Activated T-cell treated with anti-CD3 and anti-CD28 coated beads, Interleukin-2, amount 50 U/mL, for 72 hours (primary cell): ENCODE measurements at regions not wholly inside any gene's neighbourhood (a gene's known extent, or its start where the extent isn't known, plus 50 kb on each side); places are given as distances from the start of the nearest gene placed in this dataset.

Experiments used
- ATAC-seq, 2 donors: fragments of 150-1000 bp; cut with Tn5 transposase; replicated peaks in 1 of 2; 2 replicates each; pipeline ENCODE4 v1.10.0; 2021; ENCODE audit warnings: moderate library complexity in 2 of 2, mild to moderate bottlenecking in 1 of 2
- DNase-seq, 2 donors: peaks; one replicate each; pipeline ENCODE4 v3.0.0; 2021 to 2022; ENCODE audit warnings: mixed read lengths in 1 of 2
- H3K27ac Mint-ChIP-seq: one replicate; pipeline ENCODE4 v1.8.0; 2022; ENCODE audit warnings: mild to moderate bottlenecking, moderate library complexity, mixed read lengths
- H3K27me3 Mint-ChIP-seq: one replicate; pipeline ENCODE4 v1.8.0; 2022; ENCODE audit warnings: low read depth, mixed read lengths
- H3K36me3 Mint-ChIP-seq, 2 donors: one replicate each; pipeline ENCODE4 v1.8.0; 2022; ENCODE audit warnings: mixed read lengths in 2 of 2, mild to moderate bottlenecking in 1 of 2; ENCODE audit not compliant: insufficient read depth in 2 of 2
- H3K4me1 Mint-ChIP-seq: one replicate; pipeline ENCODE4 v1.8.0; 2022; ENCODE audit warnings: low read depth, mixed read lengths
- H3K4me3 Mint-ChIP-seq, 2 donors: one replicate each; pipeline ENCODE4 v1.8.0; 2022; ENCODE audit warnings: mild to moderate bottlenecking in 2 of 2, mixed read lengths in 2 of 2, moderate library complexity in 2 of 2
- H3K9me3 Mint-ChIP-seq, 2 donors: one replicate each; pipeline ENCODE4 v1.8.0; 2022; ENCODE audit warnings: mixed read lengths in 2 of 2

DNA sequence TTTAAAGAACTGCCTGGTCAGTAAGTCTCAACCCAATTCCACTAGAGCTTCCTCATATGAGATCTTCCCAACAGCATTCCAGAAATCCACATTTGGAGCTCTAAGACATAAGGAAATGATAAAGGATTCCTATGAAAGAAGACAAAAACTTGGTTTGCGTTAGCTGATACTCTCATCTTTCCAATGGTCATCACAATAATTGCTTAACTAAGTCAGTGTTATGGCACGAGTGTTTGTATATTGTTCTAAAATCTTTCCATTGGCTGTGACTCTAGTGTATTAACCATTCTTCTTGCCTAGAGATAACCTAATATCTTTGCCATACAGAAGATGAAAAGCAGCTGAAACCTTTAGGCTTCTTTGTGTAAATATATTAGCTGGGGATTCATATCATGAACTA is 289.0 kb downstream of the SNX13 start:
- Mint-ChIP-seq H3K27ac (no peak overlapping the region), H3K9me3 (no peaks in the 10 kb centered on the region), H3K36me3 (no peaks in the 10 kb centered on the region), H3K4me1 (no peaks in the 10 kb centered on the region), H3K27me3 (peaks cover 14% of the 10 kb centered on the region), H3K4me3 (no peak overlapping the region)
- DNase-seq = no peak
- ATAC-seq = no peak

DNA sequence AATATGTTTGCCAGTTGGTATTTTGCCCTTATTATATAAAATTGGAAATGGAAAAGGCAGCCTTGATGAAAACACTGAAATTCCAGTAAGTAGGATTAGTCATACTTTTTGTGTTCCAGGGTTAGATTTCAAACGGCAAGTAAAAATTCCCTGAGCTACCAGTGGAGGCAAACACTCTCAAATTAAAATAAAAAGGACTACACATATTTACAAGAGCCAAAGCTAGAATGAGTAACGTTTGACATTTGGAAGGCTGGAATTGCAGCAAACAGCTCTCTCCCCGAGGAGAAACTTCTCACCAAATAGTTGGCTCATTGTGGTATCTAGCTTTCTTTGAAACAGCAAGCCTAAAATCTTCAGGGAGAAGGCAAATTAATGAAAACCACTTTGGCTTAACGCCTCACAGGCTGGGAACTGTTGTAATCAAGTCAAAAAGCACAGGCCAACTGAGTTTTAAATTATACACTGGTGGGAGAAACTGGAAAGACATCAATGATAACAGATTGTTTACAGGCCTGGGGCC is 288.4 kb downstream of the SNX13 start:
- no peaks in the 10 kb centered on the region for H3K36me3 Mint-ChIP-seq
- no peaks in the 10 kb centered on the region for H3K9me3 Mint-ChIP-seq
- ATAC-seq (no peak), DNase-seq (no peak)
- H3K4me1 Mint-ChIP-seq = no peaks in the 10 kb centered on the region
- no peak overlapping the region for H3K4me3 Mint-ChIP-seq
- no peak overlapping the region for H3K27ac Mint-ChIP-seq
- peaks cover 14% of the 10 kb centered on the region for H3K27me3 Mint-ChIP-seq

DNA sequence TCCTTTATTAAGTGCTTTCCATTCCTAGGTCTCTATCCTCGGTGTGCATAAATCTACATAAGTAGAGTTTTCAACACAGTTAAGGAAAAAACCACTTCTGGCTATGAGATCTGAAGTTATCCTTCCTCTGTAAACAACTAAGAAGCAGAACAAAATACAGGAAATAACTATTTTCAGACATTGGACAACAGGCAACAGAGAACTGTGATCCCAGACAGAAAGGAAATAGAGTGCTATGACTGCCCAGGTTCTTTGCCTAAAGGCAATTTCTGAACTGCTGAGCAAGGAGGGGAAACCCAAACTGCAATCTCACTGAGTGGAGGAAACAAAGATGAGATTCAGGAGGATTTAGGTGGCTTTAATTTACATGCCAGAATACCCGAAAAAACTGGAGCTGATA is 285.4 kb downstream of the SNX13 start:
- Mint-ChIP-seq H3K9me3 (no peaks in the 10 kb centered on the region), H3K4me3 (no peak overlapping the region), H3K36me3 (no peaks in the 10 kb centered on the region)

DNA sequence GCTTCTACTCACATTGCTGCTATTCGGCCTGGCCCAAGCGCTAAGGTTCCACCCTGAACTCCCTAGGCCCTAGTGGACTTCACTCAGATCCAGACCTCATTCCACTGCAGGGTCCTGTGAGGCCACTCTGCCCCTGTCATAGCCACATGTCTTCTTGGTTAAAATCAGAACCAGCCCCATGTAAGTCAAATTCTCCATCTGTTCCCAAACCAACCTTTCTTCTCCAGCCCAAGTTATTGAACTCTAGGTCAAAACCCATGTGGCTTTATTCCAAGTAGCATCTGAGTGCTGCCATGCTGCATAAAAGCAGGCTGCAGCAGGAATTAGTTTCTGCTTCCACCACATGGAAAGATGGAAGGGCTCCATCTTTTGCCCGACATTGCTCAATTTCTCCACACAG is 281.2 kb downstream of the SNX13 start:
- H3K9me3 Mint-ChIP-seq = no peaks in the 10 kb centered on the region
- no peak overlapping the region for H3K27ac Mint-ChIP-seq
- no peak overlapping the region for H3K4me3 Mint-ChIP-seq
- no peaks in the 10 kb centered on the region for H3K36me3 Mint-ChIP-seq
- no peak for ATAC-seq
- DNase-seq = no peak
- no peaks in the 10 kb centered on the region for H3K27me3 Mint-ChIP-seq
- H3K4me1 Mint-ChIP-seq = no peaks in the 10 kb centered on the region

More for the DNA sequence above, 285.4 kb downstream of the SNX13 start:
- H3K27me3 Mint-ChIP-seq = peaks cover 7% of the 10 kb centered on the region
- no peak overlapping the region for H3K27ac Mint-ChIP-seq
- DNase-seq (no peak), ATAC-seq (no peak)
- H3K4me1 Mint-ChIP-seq = no peaks in the 10 kb centered on the region

DNA sequence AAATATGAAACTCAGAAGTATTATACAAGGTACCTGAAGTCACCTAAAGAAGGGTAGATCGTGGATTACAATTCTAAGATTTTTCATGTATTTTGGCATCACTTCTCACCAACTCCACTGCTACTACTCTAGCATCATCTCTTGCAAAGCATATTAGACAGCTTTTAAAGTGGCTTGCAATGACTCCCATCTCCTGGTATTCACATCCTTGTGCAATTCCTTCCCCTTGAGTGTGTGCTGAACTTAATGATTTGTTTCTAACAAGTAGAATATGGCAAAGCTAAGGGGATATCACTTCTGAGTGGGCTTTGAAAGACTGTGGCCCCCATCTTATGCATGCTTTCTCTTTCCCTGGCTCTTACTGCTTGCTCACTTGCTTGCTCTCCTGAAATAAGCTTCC is 280.2 kb downstream of the SNX13 start:
- Mint-ChIP-seq H3K9me3 (no peaks in the 10 kb centered on the region), H3K4me3 (no peak overlapping the region)

DNA sequence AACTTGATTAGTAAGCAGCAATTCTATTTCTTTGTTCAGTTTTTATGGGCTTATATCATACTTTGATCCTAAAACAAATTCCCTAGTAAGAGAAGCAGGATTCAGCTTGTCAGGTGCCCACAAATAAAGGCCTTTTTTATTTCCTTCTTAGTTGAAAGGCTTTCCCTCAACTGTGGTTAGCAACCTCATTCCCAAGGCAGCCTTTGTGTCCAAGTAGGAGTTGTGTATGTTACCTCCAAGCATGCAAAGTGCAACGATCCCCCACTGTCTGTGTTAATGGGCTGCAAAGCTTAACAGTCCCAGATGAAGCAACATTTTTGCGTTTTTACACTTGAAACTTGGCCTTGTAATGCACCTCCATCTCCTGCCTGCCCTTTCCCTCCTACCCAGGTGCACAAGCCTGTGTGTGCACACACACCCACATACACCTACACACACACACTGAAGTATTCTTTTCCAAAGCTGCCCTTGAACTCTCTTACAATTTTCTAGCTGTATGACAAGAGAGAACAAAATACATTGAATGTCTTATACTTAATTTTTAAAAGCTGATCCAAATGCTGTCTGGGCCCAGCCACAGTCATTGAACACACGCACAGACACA is 278.2 kb downstream of the SNX13 start:
- Mint-ChIP-seq H3K4me3 (no peak overlapping the region), H3K4me1 (no peaks in the 10 kb centered on the region), H3K27ac (no peak overlapping the region), H3K27me3 (no peaks in the 10 kb centered on the region), H3K36me3 (no peaks in the 10 kb centered on the region), H3K9me3 (no peaks in the 10 kb centered on the region)
- ATAC-seq (no peak), DNase-seq (no peak)

More for the DNA sequence above, 280.2 kb downstream of the SNX13 start:
- no peak for ATAC-seq
- Mint-ChIP-seq H3K36me3 (no peaks in the 10 kb centered on the region), H3K27me3 (no peaks in the 10 kb centered on the region), H3K27ac (no peak overlapping the region), H3K4me1 (no peaks in the 10 kb centered on the region)
- DNase-seq = no peak

DNA sequence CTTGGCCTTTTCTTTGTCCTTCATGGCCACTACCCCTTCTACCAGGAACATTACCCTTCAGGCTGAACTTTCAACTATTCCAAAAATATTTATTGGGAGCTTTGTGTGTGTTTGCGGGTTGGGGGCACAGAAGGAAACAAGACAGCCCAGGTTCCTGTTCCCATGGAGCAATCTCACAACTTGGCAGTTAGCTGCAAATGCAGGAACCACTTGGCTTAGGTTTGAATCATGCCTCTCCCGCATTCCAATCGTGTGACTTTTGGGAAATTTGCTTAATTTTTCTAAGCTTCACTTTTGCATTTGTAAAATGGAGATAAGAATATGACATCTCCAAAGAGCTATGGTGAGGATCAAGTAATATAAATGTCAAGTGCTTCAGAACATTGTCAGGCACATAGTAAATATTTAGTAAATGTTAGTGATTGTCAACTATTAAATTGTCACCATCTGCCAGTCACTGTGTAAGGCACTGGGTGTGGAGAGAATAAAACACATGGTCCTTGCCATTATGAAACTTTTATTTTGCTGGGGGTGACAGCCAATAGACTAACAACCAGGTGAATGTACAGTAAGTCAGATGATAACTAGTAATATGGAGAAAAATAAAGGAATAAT is 277.1 kb downstream of the SNX13 start:
- H3K27me3 Mint-ChIP-seq = no peaks in the 10 kb centered on the region
- no peaks in the 10 kb centered on the region for H3K4me1 Mint-ChIP-seq
- DNase-seq (no peak), ATAC-seq (no peak)
- no peak overlapping the region for H3K4me3 Mint-ChIP-seq
- no peak overlapping the region for H3K27ac Mint-ChIP-seq
- no peaks in the 10 kb centered on the region for H3K9me3 Mint-ChIP-seq
- H3K36me3 Mint-ChIP-seq = no peaks in the 10 kb centered on the region

DNA sequence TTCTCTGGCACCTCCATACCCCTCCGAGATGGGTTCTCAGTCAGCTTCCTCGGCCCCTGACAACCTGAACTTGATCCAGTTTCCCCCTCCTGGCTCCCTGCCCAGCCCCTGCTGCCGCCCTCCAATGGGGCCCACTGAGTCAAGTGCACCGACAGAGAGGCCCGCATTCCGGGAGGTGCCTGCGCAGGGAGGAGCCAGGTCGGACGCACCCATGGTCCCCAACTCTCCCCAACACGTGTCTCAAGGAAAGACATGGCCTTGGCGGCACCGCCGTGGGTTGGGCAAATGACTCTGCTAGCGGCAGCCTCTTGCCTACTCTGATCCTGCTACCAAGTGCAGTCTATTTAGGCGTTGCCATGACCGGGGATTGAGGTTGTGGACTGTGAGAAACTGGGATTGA is 275.3 kb downstream of the SNX13 start:
- Mint-ChIP-seq H3K9me3 (no peaks in the 10 kb centered on the region), H3K27ac (no peak overlapping the region), H3K36me3 (no peaks in the 10 kb centered on the region), H3K4me3 (no peak overlapping the region), H3K27me3 (peaks cover 5% of the 10 kb centered on the region), H3K4me1 (no peaks in the 10 kb centered on the region)
- ATAC-seq (no peak), DNase-seq (no peak)

DNA sequence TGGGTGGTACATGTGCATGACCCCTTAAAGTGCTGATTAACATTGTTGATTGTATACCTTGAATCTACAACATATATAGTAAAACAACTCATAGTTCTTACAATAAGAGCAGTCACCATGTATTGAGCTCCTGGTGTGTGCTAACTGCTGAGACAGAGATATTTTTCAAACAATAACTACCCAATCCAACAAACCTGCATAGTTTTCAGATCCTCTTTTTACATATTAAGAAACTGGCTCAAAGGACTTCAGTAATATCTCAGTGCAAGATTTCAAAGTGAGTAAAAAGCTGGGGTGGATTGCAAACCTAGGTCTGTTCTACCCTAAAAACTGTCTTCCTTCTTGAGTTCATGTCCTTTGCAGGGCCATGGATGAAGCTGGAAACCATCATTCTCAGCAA is 272.2 kb downstream of the SNX13 start:
- Mint-ChIP-seq H3K9me3 (no peaks in the 10 kb centered on the region), H3K4me1 (no peaks in the 10 kb centered on the region), H3K27me3 (peaks cover 5% of the 10 kb centered on the region), H3K36me3 (no peaks in the 10 kb centered on the region), H3K4me3 (no peak overlapping the region), H3K27ac (no peak overlapping the region)
- DNase-seq (no peak), ATAC-seq (no peak)

DNA sequence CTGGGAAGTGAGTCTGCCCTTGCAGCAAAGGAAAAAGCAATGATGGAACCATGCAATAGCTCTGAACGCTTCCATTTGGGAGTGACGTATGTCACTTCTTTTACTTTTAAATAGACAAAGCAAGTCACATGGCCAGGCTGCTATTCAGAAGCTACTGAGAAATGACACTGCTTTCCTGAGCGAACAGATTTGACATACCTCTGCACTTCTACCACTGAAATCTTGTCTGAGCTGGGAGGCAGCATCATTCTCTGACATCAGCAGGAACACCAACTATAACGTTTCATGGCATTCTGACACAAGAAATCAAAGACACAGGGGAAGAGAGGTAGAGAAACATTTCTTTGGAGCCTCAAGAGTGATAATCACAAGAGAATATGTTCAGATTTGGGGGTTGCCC is 271.1 kb downstream of the SNX13 start:
- H3K36me3 Mint-ChIP-seq = no peaks in the 10 kb centered on the region
- H3K4me3 Mint-ChIP-seq = no peak overlapping the region
- H3K4me1 Mint-ChIP-seq = no peaks in the 10 kb centered on the region
- ATAC-seq (no peak), DNase-seq (no peak)
- H3K27ac Mint-ChIP-seq = no peak overlapping the region
- H3K27me3 Mint-ChIP-seq = peaks cover 5% of the 10 kb centered on the region
- H3K9me3 Mint-ChIP-seq = no peaks in the 10 kb centered on the region

DNA sequence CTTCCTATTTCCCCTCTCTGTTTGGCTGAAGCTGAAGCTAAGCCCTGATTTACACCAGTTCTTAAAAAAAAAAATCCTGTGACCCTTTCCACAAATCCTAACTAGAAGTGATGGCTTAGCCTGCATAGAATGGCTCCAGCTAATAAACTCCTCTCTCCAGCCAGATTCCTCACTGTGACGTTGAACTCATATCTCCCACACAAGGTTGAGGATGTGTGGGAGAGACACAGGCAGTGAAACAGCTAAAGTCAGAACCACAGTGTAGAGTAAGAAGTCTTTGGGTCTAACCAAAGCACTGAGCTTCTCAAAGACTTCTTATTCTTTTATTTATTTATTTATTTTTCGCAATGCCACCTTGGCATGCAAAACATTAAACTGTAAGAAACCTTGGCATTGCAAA is 268.3 kb downstream of the SNX13 start:
- Mint-ChIP-seq H3K4me3 (no peak overlapping the region), H3K9me3 (no peaks in the 10 kb centered on the region), H3K4me1 (no peaks in the 10 kb centered on the region), H3K27me3 (peaks cover 5% of the 10 kb centered on the region), H3K36me3 (no peaks in the 10 kb centered on the region), H3K27ac (no peak overlapping the region)
- ATAC-seq (no peak), DNase-seq (no peak)

DNA sequence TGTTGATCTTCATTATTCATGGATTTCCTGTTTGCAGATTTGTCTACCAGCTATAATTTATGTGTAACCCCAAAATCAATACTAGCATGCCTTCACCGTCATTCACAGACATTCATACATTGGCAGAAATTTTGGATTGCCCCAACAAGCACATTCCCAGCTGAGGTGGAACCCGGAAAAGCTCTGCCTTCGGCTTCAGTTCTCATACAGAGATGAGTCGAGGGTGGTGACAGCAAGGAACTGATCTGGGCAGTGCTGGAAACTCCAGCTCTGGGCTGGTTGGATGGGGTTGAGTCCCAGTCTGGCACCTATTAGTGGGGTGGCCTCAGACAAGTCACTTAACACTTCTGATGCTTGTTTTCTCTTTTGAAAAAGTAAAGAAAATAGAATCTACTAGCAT is 267.5 kb downstream of the SNX13 start:
- Mint-ChIP-seq H3K4me3 (no peak overlapping the region), H3K36me3 (no peaks in the 10 kb centered on the region), H3K27ac (no peak overlapping the region), H3K4me1 (no peaks in the 10 kb centered on the region), H3K27me3 (peaks cover 5% of the 10 kb centered on the region), H3K9me3 (no peaks in the 10 kb centered on the region)
- DNase-seq (no peak), ATAC-seq (no peak)

DNA sequence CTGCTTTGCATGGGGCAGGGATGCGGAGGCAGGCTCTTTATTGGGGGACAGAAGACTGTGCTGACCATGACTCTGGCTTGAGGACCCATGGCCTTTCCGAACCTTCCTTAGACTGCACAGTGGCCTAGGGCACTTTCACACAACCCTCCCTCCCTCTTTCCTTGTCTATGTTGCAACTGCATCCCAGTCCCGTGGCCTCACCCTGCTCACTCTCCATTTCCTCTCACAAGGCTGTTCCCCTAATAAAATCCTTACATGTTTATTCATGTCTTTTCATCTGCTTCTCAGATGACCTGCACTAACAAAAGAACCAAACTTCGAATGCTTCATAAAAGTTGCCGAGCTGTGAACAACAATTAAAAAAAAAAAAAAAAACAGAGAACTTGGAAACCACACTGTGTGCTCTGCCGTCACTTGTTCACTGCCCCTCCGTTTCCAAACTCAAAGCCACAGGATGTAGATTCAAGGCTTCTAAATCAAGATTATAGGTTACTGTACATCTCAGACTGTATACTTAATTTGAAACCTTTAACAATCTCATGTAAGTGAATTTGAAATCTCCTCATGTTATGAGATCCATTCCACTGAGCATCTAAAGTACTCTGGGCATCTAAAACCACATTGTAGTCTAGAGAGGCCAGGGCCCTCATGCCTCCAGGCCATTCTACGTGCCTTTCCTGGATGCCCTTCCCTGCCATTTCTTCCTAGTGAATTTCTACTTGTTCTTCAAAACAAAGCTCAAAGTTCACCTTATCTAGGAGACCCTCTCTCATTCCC is 265.9 kb downstream of the SNX13 start:
- peaks cover under 1% of the 10 kb centered on the region for H3K27me3 Mint-ChIP-seq
- H3K9me3 Mint-ChIP-seq = no peaks in the 10 kb centered on the region
- ATAC-seq = no peak
- H3K36me3 Mint-ChIP-seq = no peaks in the 10 kb centered on the region
- no peaks in the 10 kb centered on the region for H3K4me1 Mint-ChIP-seq
- peak overlapping the region; percentile 35 for H3K27ac Mint-ChIP-seq
- H3K4me3 Mint-ChIP-seq = no peak overlapping the region
- no peak for DNase-seq
